Endothelial cell of umbilical vein (primary cell): ENCODE measurements at regions not wholly inside any gene's neighbourhood (a gene's known extent, or its start where the extent isn't known, plus 50 kb on each side); places are given as distances from the start of the nearest gene placed in this dataset.

Source experiments
- BruUV-seq: library from RNA; stranded (reverse); fragments of 400-500 nt; replicated peaks from 2 replicates; lab custom pipeline; 2021; lab: Mats Ljungman, UMichigan
- CTCF ChIA-PET: fragments of 300-600, 350-600 bp; sonication (Branson Sonifier 250); formaldehyde crosslinking; loops from one replicate; lab custom pipeline; 2021; ENCODE audit warnings: antibody characterized with exemption, inconsistent platforms; lab: Charles Lee
- POLR2A ChIA-PET: fragments of 300-600, 350-600 bp; sonication (Branson Sonifier 250); formaldehyde crosslinking; loops from one replicate; lab custom pipeline; 2021; ENCODE audit warnings: antibody characterized with exemption, inconsistent platforms; lab: Charles Lee
- DNase-seq: peaks from one replicate; pipeline ENCODE4 v3.0.0-alpha.2; 2011; ENCODE audit warnings: low read depth, low spot score
- FAIRE-seq: peaks from 2 replicates; lab custom pipeline; 2011; peaks lifted over from hg19 to GRCh38; lab: Jason Lieb, UNC
- H2AFZ ChIP-seq: 2 replicates; pipeline ENCODE4 v1.6.0; 2012; ENCODE audit warnings: low read depth, low read length, control low read depth, inconsistent platforms
- H3K27ac ChIP-seq: 2 replicates; pipeline ENCODE4 v1.5.1; 2011; ENCODE audit warnings: low read depth, mild to moderate bottlenecking, control low read depth, low read length, moderate library complexity; ENCODE audit not compliant: insufficient read depth
- H3K27me3 ChIP-seq, 2 experiments: 2 replicates each; pipeline versions ENCODE4 v1.6.0 to v1.6.1; 2011; ENCODE audit warnings: low read length in 2 of 2, mixed read lengths in 1 of 2; ENCODE audit not compliant: control insufficient read depth in 2 of 2, insufficient read depth in 2 of 2
- H3K36me3 ChIP-seq, 2 experiments: 2 replicates in 1 of 2; 3 replicates in 1 of 2; pipeline ENCODE4 v1.5.1; 2011; ENCODE audit warnings: low read length in 2 of 2, mild to moderate bottlenecking in 1 of 2, moderate library complexity in 1 of 2; ENCODE audit not compliant: control insufficient read depth in 2 of 2, insufficient read depth in 2 of 2; ENCODE audit errors: extremely low read depth in 1 of 2
- H3K4me1 ChIP-seq: 3 replicates; pipeline ENCODE4 v1.5.1; 2011; ENCODE audit warnings: mild to moderate bottlenecking, low read length; ENCODE audit not compliant: control insufficient read depth, insufficient read depth; ENCODE audit errors: extremely low read depth
- H3K4me2 ChIP-seq: 2 replicates; pipeline ENCODE4 v1.6.1; 2011; ENCODE audit warnings: low read length, control low read depth, mixed read lengths; ENCODE audit not compliant: insufficient read depth
- H3K4me3 ChIP-seq, 3 experiments: fragments of 200-600 bp in 1 of 3; sonication (generic), shearing (Covaris generic) in 1 of 3; replicated peaks in 1 of 3; 2 replicates each; pipeline ENCODE4 v1.5.1; 2011 to 2016; ENCODE audit warnings: control low read depth in 3 of 3, low read length in 3 of 3, mild to moderate bottlenecking in 2 of 3, inconsistent platforms in 1 of 3, low read depth in 1 of 3, moderate library complexity in 1 of 3; ENCODE audit not compliant: insufficient read depth in 1 of 3
- H3K79me2 ChIP-seq: 2 replicates; pipeline ENCODE4 v1.6.0; 2012; ENCODE audit warnings: low read length, inconsistent platforms; ENCODE audit not compliant: control insufficient read depth, insufficient read depth
- H3K9ac ChIP-seq: replicated peaks from 2 replicates; pipeline ENCODE3; 2011; ENCODE audit warnings: low read length, control low read depth; ENCODE audit not compliant: insufficient read depth; ENCODE audit errors: extremely low read depth
- H3K9me1 ChIP-seq: replicated peaks from 3 replicates; pipeline ENCODE4 v1.6.0; 2011; ENCODE audit warnings: mild to moderate bottlenecking, low read length; ENCODE audit not compliant: control insufficient read depth, insufficient read depth; ENCODE audit errors: extremely low read depth
- H3K9me3 ChIP-seq: replicated peaks from 2 replicates; pipeline ENCODE4 v1.5.1; 2012; ENCODE audit warnings: low read length, inconsistent platforms; ENCODE audit not compliant: control insufficient read depth, insufficient read depth
- H4K20me1 ChIP-seq: replicated peaks from 2 replicates; pipeline ENCODE3; 2011; ENCODE audit warnings: mild to moderate bottlenecking, low read length; ENCODE audit not compliant: control insufficient read depth, insufficient read depth; ENCODE audit errors: extremely low read depth
- EZH2 ChIP-seq: IDR thresholded peaks from 2 replicates; pipeline ENCODE4 v1.6.1; 2012; ENCODE audit warnings: borderline replicate concordance, low read depth, mild to moderate bottlenecking, moderate library complexity, low read length, inconsistent platforms; ENCODE audit not compliant: severe bottlenecking
- FOS ChIP-seq: IDR thresholded peaks from 2 replicates; pipeline ENCODE4 v1.6.1; 2011; ENCODE audit warnings: mild to moderate bottlenecking, low read length, moderate library complexity, borderline replicate concordance; ENCODE audit not compliant: insufficient read depth
- GATA2 ChIP-seq: IDR thresholded peaks from 2 replicates; pipeline ENCODE4 v1.7.0; 2011; ENCODE audit warnings: low read depth, mild to moderate bottlenecking, moderate library complexity, mixed read lengths, low read length; ENCODE audit not compliant: insufficient read length, insufficient read depth
- JUN ChIP-seq: IDR thresholded peaks from 2 replicates; pipeline ENCODE4 v1.6.1; 2011; ENCODE audit warnings: borderline replicate concordance, low read depth; ENCODE audit not compliant: insufficient read length, insufficient read depth
- MYC ChIP-seq: IDR thresholded peaks from one replicate; pipeline ENCODE4 v1.6.1; 2011; ENCODE audit warnings: mild to moderate bottlenecking, low read depth, low read length
- POLR2A ChIP-seq: IDR thresholded peaks from 2 replicates; pipeline ENCODE4 v1.6.1; 2012; ENCODE audit warnings: low read depth, mild to moderate bottlenecking, control low read depth, low read length
- POLR2AphosphoS5 ChIP-seq: IDR thresholded peaks from 2 replicates; pipeline ENCODE4 v1.6.1; 2012; ENCODE audit warnings: low read depth, mild to moderate bottlenecking, control low read depth, low read length, moderate library complexity; ENCODE audit not compliant: insufficient read depth
- dilution Hi-C: fragments of 300-500 bp; cut with MboI; formaldehyde crosslinking; loops from one replicate; pipeline ENCODE4 v1.15.0; 2019; ENCODE audit warnings: low sequenced_read_pairs; ENCODE audit not compliant: extremely low pct_ligation_motif_present
- intact Hi-C: fragments of 100-400 bp; cut with micrococcal nuclease; formaldehyde crosslinking; loops from one replicate; pipeline ENCODE4 v1.10.0; 2022
- TF ChIP-seq, protein P1 (sequence below), 2 donors: IDR thresholded peaks; 1 replicate in 1 of 2; 2 replicates in 1 of 2; pipeline ENCODE4 v1.5.1; 2011; ENCODE audit warnings: low read length in 2 of 2, mild to moderate bottlenecking in 2 of 2, moderate library complexity in 2 of 2, control low read depth in 1 of 2, inconsistent platforms in 1 of 2, low read depth in 1 of 2; ENCODE audit not compliant: insufficient read depth in 1 of 2; ENCODE audit errors: extremely low read depth in 1 of 2
- TF ChIP-seq, protein P2 (sequence below): IDR thresholded peaks from 2 replicates; pipeline ENCODE4 v1.6.1; 2011; ENCODE audit not compliant: insufficient read depth, insufficient read length

DNA sequence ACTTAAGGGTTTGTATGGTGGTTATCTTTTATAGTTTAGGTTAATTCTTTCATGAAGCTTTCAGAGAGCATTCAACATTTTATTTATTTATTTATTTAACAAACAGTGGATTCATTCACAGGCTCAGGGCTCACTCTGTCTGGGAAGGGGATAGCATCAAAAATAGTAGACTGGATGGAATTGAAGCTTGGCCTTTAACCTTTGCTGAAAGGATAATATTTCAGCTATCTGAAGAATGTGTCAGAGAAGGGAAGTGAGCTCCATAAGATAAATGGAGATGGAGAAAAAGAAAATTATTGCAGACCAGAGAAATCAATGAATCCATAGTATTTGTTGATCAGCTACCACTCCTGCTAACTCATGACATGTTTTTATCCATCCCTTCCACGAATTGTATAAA is 305.6 kb downstream of the COG6 start:
- no peaks in the 10 kb centered on the region for H3K9me1 ChIP-seq
- dilution Hi-C loops (no loop called here), intact Hi-C loops (loop anchor here (1.0 kb wide), 1 partner anchor 70 kb away; no protein-coding TSS in a partner anchor)
- ChIA-PET POLR2A (no interaction called here), CTCF (interaction anchor here (1.4 to 1.9 kb wide), 4 partner anchors 9 to 109 kb away, joined by 5 to 7 read pairs (median 6); no protein-coding TSS in a partner anchor)
- H3K36me3 ChIP-seq = no peaks in the 10 kb centered on the region
- DNase-seq (peak; percentile 60), FAIRE-seq (no peak)
- peak overlapping the region; percentile 42 for H3K4me2 ChIP-seq
- no TSS peak for BruUV-seq
- no peak overlapping the region for H3K27ac ChIP-seq
- H3K9ac ChIP-seq = no peak overlapping the region
- no peaks in the 10 kb centered on the region for H4K20me1 ChIP-seq
- no peaks in the 10 kb centered on the region for H3K79me2 ChIP-seq
- TF ChIP-seq, protein P1, sequence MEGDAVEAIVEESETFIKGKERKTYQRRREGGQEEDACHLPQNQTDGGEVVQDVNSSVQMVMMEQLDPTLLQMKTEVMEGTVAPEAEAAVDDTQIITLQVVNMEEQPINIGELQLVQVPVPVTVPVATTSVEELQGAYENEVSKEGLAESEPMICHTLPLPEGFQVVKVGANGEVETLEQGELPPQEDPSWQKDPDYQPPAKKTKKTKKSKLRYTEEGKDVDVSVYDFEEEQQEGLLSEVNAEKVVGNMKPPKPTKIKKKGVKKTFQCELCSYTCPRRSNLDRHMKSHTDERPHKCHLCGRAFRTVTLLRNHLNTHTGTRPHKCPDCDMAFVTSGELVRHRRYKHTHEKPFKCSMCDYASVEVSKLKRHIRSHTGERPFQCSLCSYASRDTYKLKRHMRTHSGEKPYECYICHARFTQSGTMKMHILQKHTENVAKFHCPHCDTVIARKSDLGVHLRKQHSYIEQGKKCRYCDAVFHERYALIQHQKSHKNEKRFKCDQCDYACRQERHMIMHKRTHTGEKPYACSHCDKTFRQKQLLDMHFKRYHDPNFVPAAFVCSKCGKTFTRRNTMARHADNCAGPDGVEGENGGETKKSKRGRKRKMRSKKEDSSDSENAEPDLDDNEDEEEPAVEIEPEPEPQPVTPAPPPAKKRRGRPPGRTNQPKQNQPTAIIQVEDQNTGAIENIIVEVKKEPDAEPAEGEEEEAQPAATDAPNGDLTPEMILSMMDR (IDR thresholded peaks at IDR 0.05; ENCODE audit: extremely low read depth in 1 of 2, insufficient read depth in 1 of 2, low read depth in 1 of 2, low read length in 2 of 2) = no peak
- TF ChIP-seq GATA2 (no peak), EZH2 (no peak), JUN (no peak), POLR2AphosphoS5 (no peak), FOS (no peak), POLR2A (no peak), MYC (no peak)
- TF ChIP-seq, protein P2, sequence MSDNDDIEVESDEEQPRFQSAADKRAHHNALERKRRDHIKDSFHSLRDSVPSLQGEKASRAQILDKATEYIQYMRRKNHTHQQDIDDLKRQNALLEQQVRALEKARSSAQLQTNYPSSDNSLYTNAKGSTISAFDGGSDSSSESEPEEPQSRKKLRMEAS = no peak
- H3K9me3 ChIP-seq = no peaks in the 10 kb centered on the region
- H2AFZ ChIP-seq = peak overlapping the region; percentile 45
- peaks cover 10% of the 10 kb centered on the region for H3K4me1 ChIP-seq
- no peaks in the 10 kb centered on the region for H3K27me3 ChIP-seq
- no peak overlapping the region for H3K4me3 ChIP-seq
